Stimulated activated CD4-positive, alpha-beta T cell treated with anti-CD3 and anti-CD28 coated beads, TNF-alpha, amount 100 ng/mL, for 4 hours (primary cell): ENCODE measurements at regions not wholly inside any gene's neighbourhood (a gene's known extent, or its start where the extent isn't known, plus 50 kb on each side); places are given as distances from the start of the nearest gene placed in this dataset.
"Not testable (repeated sequence)": the region's sequence is repeated elsewhere in the genome, so short reads cannot be mapped to it uniquely, and the experiment has no call there.

Experiments
- DNase-seq, 3 experiments: peaks; one replicate each; pipeline ENCODE4 v3.0.0-alpha.2; 2020; ENCODE audit warnings: low read depth in 3 of 3

- DNase-seq: no peak
Measured at GRCh38 chr12:68507657-68508056, 103.0 kb upstream of the RAP1B start.

GRCh38 chr12:68508576-68508975, 102.1 kb upstream of the RAP1B start:
- DNase-seq: no peak

GRCh38 chr12:68509242-68509641, 101.5 kb upstream of the RAP1B start:
- no peak for DNase-seq

GRCh38 chr12:68510397-68510796, 100.3 kb upstream of the RAP1B start:
- no peak for DNase-seq

GRCh38 chr12:68514807-68515411, 95.8 kb upstream of the RAP1B start:
- no peak for DNase-seq

GRCh38 chr12:68515793-68516192, 94.9 kb upstream of the RAP1B start:
- no peak for DNase-seq

GRCh38 chr12:68521321-68521839, 89.3 kb upstream of the RAP1B start:
- DNase-seq: no peak

GRCh38 chr12:68521848-68522502, 88.7 kb upstream of the RAP1B start:
- DNase-seq: no peak

GRCh38 chr12:68529466-68529865, 81.2 kb upstream of the RAP1B start:
- no peak for DNase-seq

- no peak for DNase-seq
Measured at GRCh38 chr12:68529869-68530268, 80.8 kb upstream of the RAP1B start.

- DNase-seq: no peak
Measured at GRCh38 chr12:68530299-68530698, 80.4 kb upstream of the RAP1B start.

GRCh38 chr12:68530965-68531364, 79.7 kb upstream of the RAP1B start:
- DNase-seq: no peak

- DNase-seq: no peak
Measured at GRCh38 chr12:68532204-68532886, 78.4 kb upstream of the RAP1B start.

GRCh38 chr12:68532887-68533248, 77.8 kb upstream of the RAP1B start:
- no peak for DNase-seq

- DNase-seq: no peak
Measured at GRCh38 chr12:68534108-68534507, 76.6 kb upstream of the RAP1B start.

- no peak for DNase-seq
Measured at GRCh38 chr12:68536885-68537485, 73.7 kb upstream of the RAP1B start.

GRCh38 chr12:68537571-68537970, 73.1 kb upstream of the RAP1B start:
- no peak for DNase-seq

GRCh38 chr12:68538726-68539614, 71.7 kb upstream of the RAP1B start:
- peak in 2 of 3 experiments; percentile 22 to 34 for DNase-seq

GRCh38 chr12:68539615-68539952, 71.1 kb upstream of the RAP1B start:
- no peak for DNase-seq

- not testable (repeated sequence) for DNase-seq
Measured at GRCh38 chr12:68540768-68541167, 69.9 kb upstream of the RAP1B start.

GRCh38 chr12:68547318-68547717, 63.4 kb upstream of the RAP1B start:
- DNase-seq: not testable (repeated sequence)
